Hepatocyte (in vitro differentiated cells): ENCODE measurements at regions not wholly inside any gene's neighbourhood (a gene's known extent, or its start where the extent isn't known, plus 50 kb on each side); places are given as distances from the start of the nearest gene placed in this dataset.

Source experiments
- CTCF ChIP-seq: fragments of 200-600 bp; sonication (generic); IDR thresholded peaks from 2 replicates; pipeline ENCODE4 v1.5.1; 2016; ENCODE audit warnings: antibody characterized with exemption, mild to moderate bottlenecking; ENCODE audit not compliant: poor library complexity
- EZH2phosphoT487 ChIP-seq: fragments of 200-600 bp; sonication (generic); IDR thresholded peaks from one replicate; pipeline ENCODE4 v1.6.1; 2018; ENCODE audit warnings: antibody characterized with exemption, mild to moderate bottlenecking, low read depth, moderate library complexity; ENCODE audit not compliant: unreplicated experiment, severe bottlenecking

GRCh38 chr9:18314316-18314715, 159.6 kb upstream of the ADAMTSL1 start:
- TF ChIP-seq CTCF (no peak), EZH2phosphoT487 (no peak)
